CD4-positive, alpha-beta T cell (primary cell): ENCODE measurements at regions not wholly inside any gene's neighbourhood (a gene's known extent, or its start where the extent isn't known, plus 50 kb on each side); places are given as distances from the start of the nearest gene placed in this dataset.

Experiments
- ATAC-seq: fragments of 200-7000 bp; cut with Tn5 transposase; one replicate; pipeline ENCODE4 v1.10.0; 2022; ENCODE audit warnings: mild to moderate bottlenecking; ENCODE audit not compliant: poor library complexity
- CTCF ChIA-PET: fragments of 350-600 bp; sonication (Branson Sonifier 250); formaldehyde crosslinking; loops from one replicate; lab custom pipeline; 2021; ENCODE audit warnings: antibody characterized with exemption, inconsistent platforms; lab: Charles Lee
- POLR2A ChIA-PET: fragments of 350-600 bp; sonication (Branson Sonifier 250); formaldehyde crosslinking; loops from one replicate; lab custom pipeline; 2021; ENCODE audit warnings: antibody characterized with exemption, inconsistent platforms; lab: Charles Lee
- DNase-seq, 14 experiments: peaks; one replicate each; pipeline ENCODE4 v3.0.0-alpha.2; 2013 to 2020; ENCODE audit warnings: mixed read lengths in 2 of 14
- H3K27ac ChIP-seq, 2 donors: one replicate each; pipeline versions ENCODE4 v1.5.1 to v1.7.0; 2013; ENCODE audit warnings: low read length in 2 of 2, low read depth in 1 of 2, mild to moderate bottlenecking in 1 of 2
- H3K27me3 ChIP-seq, 2 experiments: 1 replicate in 1 of 2; 2 replicates in 1 of 2; pipeline versions ENCODE4 v1.6.1 to v1.7.0; 2013; ENCODE audit warnings: low read length in 2 of 2, control low read depth in 1 of 2, mild to moderate bottlenecking in 1 of 2, moderate library complexity in 1 of 2; ENCODE audit not compliant: insufficient read depth in 2 of 2, control insufficient read depth in 1 of 2
- H3K36me3 ChIP-seq: one replicate; pipeline ENCODE4 v1.6.1; 2013; ENCODE audit warnings: low read length, control low read depth; ENCODE audit not compliant: insufficient read depth
- H3K4me1 ChIP-seq: one replicate; pipeline ENCODE4 v1.6.1; 2013; ENCODE audit warnings: low read length, control low read depth; ENCODE audit not compliant: insufficient read depth
- H3K4me3 ChIP-seq: one replicate; pipeline ENCODE4 v1.5.1; 2013; ENCODE audit warnings: mild to moderate bottlenecking, low read length, moderate library complexity
- H3K9me3 ChIP-seq, 2 experiments: 1 replicate in 1 of 2; 2 replicates in 1 of 2; pipeline versions ENCODE4 v1.6.1 to v1.7.0; 2013; ENCODE audit warnings: low read length in 2 of 2, mild to moderate bottlenecking in 2 of 2, control low read depth in 1 of 2, moderate library complexity in 1 of 2; ENCODE audit not compliant: control insufficient read depth in 1 of 2, insufficient read depth in 1 of 2
- H3K27ac Mint-ChIP-seq: one replicate; pipeline ENCODE4 v1.8.0; 2020; ENCODE audit warnings: mixed read lengths
- H3K27me3 Mint-ChIP-seq: one replicate; pipeline ENCODE4 v1.8.0; 2021; ENCODE audit warnings: mixed read lengths
- H3K36me3 Mint-ChIP-seq: one replicate; pipeline ENCODE4 v1.8.0; 2021; ENCODE audit warnings: low read depth, mixed read lengths
- H3K4me1 Mint-ChIP-seq: one replicate; pipeline ENCODE4 v1.8.0; 2021; ENCODE audit warnings: low read depth, mixed read lengths
- H3K4me3 Mint-ChIP-seq: one replicate; pipeline ENCODE4 v1.8.0; 2020; ENCODE audit warnings: mild to moderate bottlenecking, mixed read lengths
- H3K9me3 Mint-ChIP-seq: one replicate; pipeline ENCODE4 v1.8.0; 2020; ENCODE audit warnings: mixed read lengths
- intact Hi-C, 2 experiments: fragments of 100-400 bp; cut with DNase I in 1 of 2; cut with micrococcal nuclease in 1 of 2; formaldehyde crosslinking; loops; one replicate each; pipeline versions ENCODE4 v1.15.1 to v1.9.0; 2023 to 2025; cut with DNase I, micrococcal nuclease
- TF ChIP-seq, protein P1 (sequence below): fragments of 200-600 bp; IDR thresholded peaks from one replicate; pipeline ENCODE4 v1.8.0; 2022; ENCODE audit warnings: antibody characterized with exemption, mild to moderate bottlenecking

DNA sequence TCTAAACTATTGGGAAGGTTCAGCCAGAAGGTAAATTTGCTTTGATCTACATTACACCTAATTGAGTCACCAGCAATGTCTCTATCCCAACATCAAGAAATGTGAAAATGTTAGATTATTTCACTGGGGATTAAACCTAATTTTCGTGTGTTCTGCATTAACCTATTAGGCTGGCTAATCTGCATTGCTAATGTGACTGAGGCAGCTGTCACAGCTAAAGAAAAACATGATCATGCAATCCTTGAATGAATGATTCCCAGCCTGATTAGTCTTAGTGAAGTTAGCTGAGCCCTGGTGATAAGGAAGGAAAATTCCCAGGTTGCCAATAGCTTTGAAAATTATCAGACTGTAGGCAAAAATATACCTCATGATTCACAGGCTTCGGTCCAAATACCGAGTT lies 135.3 kb downstream of the LINC00237 start:
- POLR2A ChIA-PET: no interaction called here
- Mint-ChIP-seq H3K4me3 (no peak overlapping the region), H3K27ac (no peak overlapping the region), H3K4me1 (no peaks in the 10 kb centered on the region), H3K36me3 (no peaks in the 10 kb centered on the region), H3K27me3 (peaks cover 12% of the 10 kb centered on the region), H3K9me3 (no peaks in the 10 kb centered on the region)
- TF ChIP-seq, protein P1, sequence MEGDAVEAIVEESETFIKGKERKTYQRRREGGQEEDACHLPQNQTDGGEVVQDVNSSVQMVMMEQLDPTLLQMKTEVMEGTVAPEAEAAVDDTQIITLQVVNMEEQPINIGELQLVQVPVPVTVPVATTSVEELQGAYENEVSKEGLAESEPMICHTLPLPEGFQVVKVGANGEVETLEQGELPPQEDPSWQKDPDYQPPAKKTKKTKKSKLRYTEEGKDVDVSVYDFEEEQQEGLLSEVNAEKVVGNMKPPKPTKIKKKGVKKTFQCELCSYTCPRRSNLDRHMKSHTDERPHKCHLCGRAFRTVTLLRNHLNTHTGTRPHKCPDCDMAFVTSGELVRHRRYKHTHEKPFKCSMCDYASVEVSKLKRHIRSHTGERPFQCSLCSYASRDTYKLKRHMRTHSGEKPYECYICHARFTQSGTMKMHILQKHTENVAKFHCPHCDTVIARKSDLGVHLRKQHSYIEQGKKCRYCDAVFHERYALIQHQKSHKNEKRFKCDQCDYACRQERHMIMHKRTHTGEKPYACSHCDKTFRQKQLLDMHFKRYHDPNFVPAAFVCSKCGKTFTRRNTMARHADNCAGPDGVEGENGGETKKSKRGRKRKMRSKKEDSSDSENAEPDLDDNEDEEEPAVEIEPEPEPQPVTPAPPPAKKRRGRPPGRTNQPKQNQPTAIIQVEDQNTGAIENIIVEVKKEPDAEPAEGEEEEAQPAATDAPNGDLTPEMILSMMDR: no peak
- H3K27me3 ChIP-seq: no peaks in the 10 kb centered on the region
- H3K9me3 ChIP-seq: no peaks in the 10 kb centered on the region
- ATAC-seq: no peak
- H3K4me1 ChIP-seq: no peaks in the 10 kb centered on the region
- no peaks in the 10 kb centered on the region for H3K36me3 ChIP-seq
- no peak overlapping the region for H3K27ac ChIP-seq
- H3K4me3 ChIP-seq: no peak overlapping the region
- no peak for DNase-seq
- intact Hi-C loops: no loop called here
- CTCF ChIA-PET: no interaction called here

DNA sequence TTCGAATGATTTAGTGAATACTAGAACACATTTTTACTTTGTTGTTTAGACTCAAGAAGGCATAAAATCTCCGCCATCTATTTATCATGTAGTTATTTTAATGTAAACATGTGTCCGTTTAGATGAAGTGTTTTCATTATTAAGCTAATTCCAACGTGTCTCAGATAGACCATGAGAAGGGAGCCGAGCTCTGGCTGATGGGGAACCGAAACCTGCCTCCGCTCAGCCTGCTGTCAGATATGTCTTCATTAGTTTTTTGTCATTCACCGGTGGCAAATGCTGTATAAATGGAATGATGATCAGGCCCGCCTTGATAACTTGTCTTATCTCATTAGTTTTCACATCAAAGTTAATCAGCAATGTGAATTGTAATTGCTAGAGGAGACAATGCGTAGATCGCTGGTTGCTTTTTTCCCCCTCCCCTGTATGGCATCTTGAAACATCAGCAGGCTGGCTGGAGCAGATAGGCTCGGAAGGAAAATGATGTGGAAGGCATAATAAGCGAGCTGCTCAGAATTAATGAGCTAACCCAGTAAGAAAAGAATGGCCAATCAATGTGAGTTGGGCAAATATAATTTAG lies 136.4 kb downstream of the LINC00237 start:
- Histone ChIP-seq H3K27ac (no peak overlapping the region), H3K27me3 (no peaks in the 10 kb centered on the region), H3K36me3 (no peaks in the 10 kb centered on the region), H3K4me3 (no peak overlapping the region), H3K4me1 (no peaks in the 10 kb centered on the region), H3K9me3 (no peaks in the 10 kb centered on the region)
- Mint-ChIP-seq H3K4me3 (no peak overlapping the region), H3K9me3 (no peaks in the 10 kb centered on the region), H3K27me3 (peaks cover 12% of the 10 kb centered on the region), H3K36me3 (no peaks in the 10 kb centered on the region), H3K27ac (no peak overlapping the region), H3K4me1 (no peaks in the 10 kb centered on the region)
- TF ChIP-seq, protein P1: no peak
- ChIA-PET POLR2A (no interaction called here), CTCF (no interaction called here)
- intact Hi-C loops: no loop called here
- ATAC-seq (no peak), DNase-seq (no peak)

DNA sequence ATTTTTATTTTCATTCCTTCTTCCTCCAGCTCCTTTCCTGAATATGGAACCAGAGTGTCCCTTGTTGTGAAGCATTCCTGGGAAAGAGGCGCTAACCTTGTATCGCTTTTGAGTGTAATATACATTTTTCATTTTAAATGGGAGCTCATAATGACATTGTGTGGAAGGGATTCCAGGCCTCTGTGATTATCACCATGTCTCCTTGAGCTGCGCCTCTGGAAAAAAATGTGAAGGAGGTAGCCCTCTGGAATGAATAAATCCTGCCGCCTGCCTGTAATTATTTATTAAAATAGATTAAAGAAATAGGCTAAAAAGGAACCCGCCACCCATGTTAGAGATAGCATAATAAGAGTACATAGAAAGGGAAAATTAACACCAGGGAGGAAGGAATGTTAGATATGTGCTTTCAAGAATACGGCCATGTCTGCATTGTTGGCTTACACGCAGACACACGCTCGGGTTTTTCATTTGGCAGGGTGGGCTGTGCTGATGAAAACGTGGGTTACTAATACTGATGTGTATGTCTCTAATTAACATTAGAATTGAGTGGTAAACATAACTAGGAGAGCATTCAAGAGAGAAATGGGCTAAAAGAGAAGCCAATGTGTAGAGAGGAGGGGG lies 138.5 kb downstream of the LINC00237 start:
- Histone ChIP-seq H3K4me1 (no peaks in the 10 kb centered on the region), H3K9me3 (no peaks in the 10 kb centered on the region), H3K27ac (no peak overlapping the region), H3K36me3 (no peaks in the 10 kb centered on the region), H3K4me3 (no peak overlapping the region), H3K27me3 (no peaks in the 10 kb centered on the region)
- Mint-ChIP-seq H3K9me3 (no peaks in the 10 kb centered on the region), H3K4me1 (no peaks in the 10 kb centered on the region), H3K27me3 (peaks cover 19% of the 10 kb centered on the region), H3K4me3 (no peak overlapping the region), H3K27ac (no peak overlapping the region), H3K36me3 (no peaks in the 10 kb centered on the region)
- TF ChIP-seq, protein P1: no peak
- ChIA-PET CTCF (no interaction called here), POLR2A (no interaction called here)
- intact Hi-C loops: no loop called here
- DNase-seq (no peak), ATAC-seq (no peak)
